Trophoblast cell (in vitro differentiated cells and primary cell): ENCODE measurements at regions not wholly inside any gene's neighbourhood (a gene's known extent, or its start where the extent isn't known, plus 50 kb on each side); places are given as distances from the start of the nearest gene placed in this dataset.

Experiments
- DNase-seq, 2 donors: peaks; one replicate each; pipeline ENCODE4 v3.0.0-alpha.2; 2016
- H2AFZ ChIP-seq: 2 replicates; pipeline ENCODE4 v1.6.1; 2013; ENCODE audit warnings: low read length, moderate library complexity, mild to moderate bottlenecking; ENCODE audit not compliant: insufficient read depth, poor library complexity
- H2AK5ac ChIP-seq: 2 replicates; pipeline ENCODE4 v1.6.1; 2013; ENCODE audit warnings: mild to moderate bottlenecking, low read length
- H2BK120ac ChIP-seq: 2 replicates; pipeline ENCODE4 v1.6.1; 2013; ENCODE audit warnings: low read length, mild to moderate bottlenecking, moderate library complexity; ENCODE audit not compliant: insufficient read depth, poor library complexity
- H2BK12ac ChIP-seq: 2 replicates; pipeline ENCODE4 v1.6.1; 2013; ENCODE audit warnings: mild to moderate bottlenecking, low read length, moderate library complexity
- H2BK5ac ChIP-seq: 2 replicates; pipeline ENCODE4 v1.6.1; 2013; ENCODE audit warnings: low read length, low read depth, moderate library complexity, mild to moderate bottlenecking; ENCODE audit not compliant: poor library complexity
- H3K14ac ChIP-seq: 2 replicates; pipeline ENCODE4 v1.6.1; 2013; ENCODE audit warnings: mild to moderate bottlenecking, low read length
- H3K18ac ChIP-seq: 2 replicates; pipeline ENCODE4 v1.6.1; 2013; ENCODE audit warnings: mild to moderate bottlenecking, low read length
- H3K23ac ChIP-seq: 2 replicates; pipeline ENCODE4 v1.6.1; 2013; ENCODE audit warnings: low read length
- H3K27ac ChIP-seq: 2 replicates; pipeline ENCODE4 v1.5.1; 2013; ENCODE audit warnings: low read depth, mild to moderate bottlenecking, inconsistent platforms, low read length, moderate library complexity
- H3K27me3 ChIP-seq: 2 replicates; pipeline ENCODE4 v1.6.1; 2013; ENCODE audit warnings: inconsistent platforms, mild to moderate bottlenecking, low read length, moderate library complexity; ENCODE audit not compliant: insufficient read depth
- H3K36me3 ChIP-seq, 2 experiments: 1 replicate in 1 of 2; 2 replicates in 1 of 2; pipeline ENCODE4 v1.6.1; 2013; ENCODE audit warnings: low read length in 2 of 2, mild to moderate bottlenecking in 2 of 2, moderate library complexity in 1 of 2; ENCODE audit not compliant: insufficient read depth in 2 of 2, control insufficient read depth in 1 of 2
- H3K4ac ChIP-seq: 2 replicates; pipeline ENCODE4 v1.6.1; 2013; ENCODE audit warnings: low read depth, mild to moderate bottlenecking, low read length, moderate library complexity
- H3K4me1 ChIP-seq, 2 experiments: 1 replicate in 1 of 2; 2 replicates in 1 of 2; pipeline ENCODE4 v1.6.1; 2013; ENCODE audit warnings: low read length in 2 of 2, mild to moderate bottlenecking in 2 of 2, moderate library complexity in 1 of 2; ENCODE audit not compliant: insufficient read depth in 2 of 2, control insufficient read depth in 1 of 2
- H3K4me2 ChIP-seq: 2 replicates; pipeline ENCODE4 v1.6.1; 2013; ENCODE audit warnings: inconsistent platforms, mild to moderate bottlenecking, low read length, moderate library complexity
- H3K4me3 ChIP-seq: 2 replicates; pipeline ENCODE4 v1.5.1; 2013; ENCODE audit warnings: mild to moderate bottlenecking, low read depth, low read length, inconsistent platforms
- H3K79me1 ChIP-seq: one replicate; pipeline ENCODE4 v1.6.1; 2013; ENCODE audit warnings: low read length
- H3K79me2 ChIP-seq: 2 replicates; pipeline ENCODE4 v1.6.1; 2013; ENCODE audit warnings: low read length, mild to moderate bottlenecking; ENCODE audit not compliant: control insufficient read depth, insufficient read depth, poor library complexity
- H3K9ac ChIP-seq: 2 replicates; pipeline ENCODE4 v1.6.1; 2013; ENCODE audit warnings: mild to moderate bottlenecking, low read length
- H3K9me3 ChIP-seq: 2 replicates; pipeline ENCODE4 v1.6.1; 2013; ENCODE audit warnings: low read depth, mild to moderate bottlenecking, control low read depth, inconsistent platforms, low read length; ENCODE audit not compliant: insufficient read depth
- H4K12ac ChIP-seq: 2 replicates; pipeline ENCODE4 v1.6.1; 2013; ENCODE audit warnings: low read depth, mild to moderate bottlenecking, low read length, moderate library complexity
- H4K8ac ChIP-seq: 2 replicates; pipeline ENCODE4 v1.6.1; 2013; ENCODE audit warnings: low read depth, mild to moderate bottlenecking, low read length, moderate library complexity
- H4K91ac ChIP-seq: one replicate; pipeline ENCODE4 v1.6.1; 2013; ENCODE audit warnings: low read depth, mild to moderate bottlenecking, low read length, moderate library complexity
- WGBS: extraction: QIAGEN DNeasy Blood & Tissue Kit; methylation state at CpG from one replicate; pipeline ENCODE4 v1.1.7; 2013; ENCODE audit warnings: missing lambda C conversion rate; ENCODE audit not compliant: insufficient read length, insufficient coverage; ENCODE audit errors: extremely low coverage; 5-methylcytosine and 5-hydroxymethylcytosine counted together

GRCh38 chr5:59999056-59999455 is 105.5 kb upstream of the PDE4D start:
- no peak overlapping the region for H3K4me2 ChIP-seq

GRCh38 chr5:59992206-59992605 is 98.7 kb upstream of the PDE4D start:
- Histone ChIP-seq H4K91ac (no peak overlapping the region), H3K79me2 (no peaks in the 10 kb centered on the region), H2BK12ac (no peak overlapping the region), H3K27ac (no peak overlapping the region), H3K4ac (no peak overlapping the region), H3K14ac (no peak overlapping the region), H3K18ac (no peak overlapping the region), H3K4me2 (no peak overlapping the region), H3K9me3 (no peaks in the 10 kb centered on the region), H3K4me3 (no peak overlapping the region), H3K23ac (no peak overlapping the region), H3K9ac (no peak overlapping the region), H2BK120ac (no peak overlapping the region), H3K27me3 (no peaks in the 10 kb centered on the region), H3K79me1 (peaks cover 2% of the 10 kb centered on the region), H2BK5ac (no peak overlapping the region), H3K4me1 (no peaks in the 10 kb centered on the region), H4K8ac (no peak overlapping the region), H2AFZ (no peak overlapping the region), H3K36me3 (no peaks in the 10 kb centered on the region), H2AK5ac (no peak overlapping the region), H4K12ac (no peak overlapping the region)
- no peak for DNase-seq
- no CpG with 5 or more reads among the region's 3 CpGs for WGBS

More at GRCh38 chr5:59999056-59999455, 105.5 kb upstream of the PDE4D start:
- Histone ChIP-seq H3K79me2 (no peaks in the 10 kb centered on the region), H3K9me3 (no peaks in the 10 kb centered on the region), H2BK12ac (no peak overlapping the region), H3K14ac (no peak overlapping the region), H2BK120ac (no peak overlapping the region), H3K4me3 (no peak overlapping the region), H3K23ac (no peak overlapping the region), H3K27ac (peak overlapping the region; percentile 93), H3K79me1 (peaks cover 8% of the 10 kb centered on the region), H3K36me3 (peaks cover 0 to 3% of the 10 kb centered on the region in 2 experiments), H4K91ac (no peak overlapping the region), H4K8ac (no peak overlapping the region), H3K27me3 (no peaks in the 10 kb centered on the region), H3K9ac (no peak overlapping the region), H2BK5ac (no peak overlapping the region), H3K4me1 (peaks cover 4 to 6% of the 10 kb centered on the region in 2 experiments), H2AFZ (no peak overlapping the region), H2AK5ac (no peak overlapping the region), H3K4ac (no peak overlapping the region), H4K12ac (no peak overlapping the region), H3K18ac (no peak overlapping the region)
- no CpG with 5 or more reads among the region's 2 CpGs for WGBS
- peak; percentile 21 to 44 for DNase-seq

- Histone ChIP-seq H3K79me2 (no peaks in the 10 kb centered on the region), H3K27me3 (no peaks in the 10 kb centered on the region), H2AK5ac (no peak overlapping the region), H2AFZ (no peak overlapping the region), H2BK120ac (no peak overlapping the region), H3K9me3 (no peaks in the 10 kb centered on the region), H3K4ac (no peak overlapping the region), H3K4me2 (no peak overlapping the region), H3K14ac (no peak overlapping the region), H4K12ac (no peak overlapping the region), H3K18ac (no peak overlapping the region), H3K9ac (no peak overlapping the region), H3K36me3 (no peaks in the 10 kb centered on the region), H3K4me1 (no peaks in the 10 kb centered on the region), H4K91ac (no peak overlapping the region), H3K79me1 (no peaks in the 10 kb centered on the region), H2BK12ac (no peak overlapping the region), H3K4me3 (no peak overlapping the region), H4K8ac (no peak overlapping the region), H3K23ac (no peak overlapping the region), H3K27ac (no peak overlapping the region), H2BK5ac (no peak overlapping the region)
- no peak for DNase-seq
- WGBS = no CpG with 5 or more reads among the region's 7 CpGs
These were observed 94.9 kb upstream of the PDE4D start for GRCh38 chr5:59988396-59988795.

GRCh38 chr5:59976342-59976741 is 82.8 kb upstream of the PDE4D start:
- Histone ChIP-seq H4K8ac (no peak overlapping the region), H2BK12ac (no peak overlapping the region), H3K79me2 (no peaks in the 10 kb centered on the region), H3K4me1 (no peaks in the 10 kb centered on the region), H3K27ac (no peak overlapping the region), H3K36me3 (no peaks in the 10 kb centered on the region), H3K4me3 (no peak overlapping the region), H3K14ac (no peak overlapping the region), H4K91ac (no peak overlapping the region), H3K23ac (no peak overlapping the region), H2BK120ac (no peak overlapping the region), H3K18ac (no peak overlapping the region), H3K4ac (no peak overlapping the region), H3K27me3 (no peaks in the 10 kb centered on the region), H4K12ac (no peak overlapping the region), H2AK5ac (no peak overlapping the region), H3K9me3 (no peaks in the 10 kb centered on the region), H2BK5ac (no peak overlapping the region), H3K4me2 (no peak overlapping the region), H3K9ac (no peak overlapping the region), H3K79me1 (no peaks in the 10 kb centered on the region), H2AFZ (no peak overlapping the region)
- DNase-seq = no peak
- WGBS = no CpG with 5 or more reads among the region's 1 CpG
